Testis (tissue), 2 donors: ENCODE measurements at regions not wholly inside any gene's neighbourhood (a gene's known extent, or its start where the extent isn't known, plus 50 kb on each side); places are given as distances from the start of the nearest gene placed in this dataset.
A peak's percentile ranks its signal among the peaks of the same experiment; 100 is the strongest.
"Not testable (repeated sequence)": the region's sequence is repeated elsewhere in the genome, so short reads cannot be mapped to it uniquely, and the experiment has no call there.

ENCODE experiments used
- DNase-seq: peaks from one replicate; pipeline ENCODE4 v3.0.0-alpha.2; 2019
- H3K27ac ChIP-seq, 2 donors: fragments of 200-600 bp; sonication (generic); one replicate each; pipeline ENCODE4 v1.5.1; 2019
- H3K27me3 ChIP-seq: fragments of 200-600 bp; sonication (generic); one replicate; pipeline ENCODE4 v1.5.1; 2019
- H3K36me3 ChIP-seq: fragments of 200-600 bp; sonication (generic); one replicate; pipeline ENCODE4 v1.5.1; 2017; ENCODE audit warnings: low read depth; ENCODE audit errors: missing control alignments
- H3K4me1 ChIP-seq: fragments of 200-600 bp; sonication (generic); one replicate; pipeline ENCODE4 v1.5.1; 2019
- H3K4me3 ChIP-seq, 2 donors: fragments of 200-600 bp; sonication (generic); one replicate each; pipeline ENCODE4 v1.5.1; 2017 to 2019
- H3K9me3 ChIP-seq: fragments of 200-600 bp; sonication (generic); one replicate; pipeline ENCODE4 v1.5.1; 2017
- CTCF ChIP-seq, 3 experiments: fragments of 450-650 bp in 2 of 3; fragments of 200-600 bp in 1 of 3; sonication (generic) in 1 of 3; IDR thresholded peaks; one replicate each; pipeline ENCODE4 v1.5.1; 2016 to 2019; ENCODE audit warnings: antibody characterized with exemption in 3 of 3, mild to moderate bottlenecking in 2 of 3, moderate library complexity in 1 of 3
- POLR2A ChIP-seq: fragments of 450-650 bp; IDR thresholded peaks from one replicate; pipeline ENCODE4 v1.6.1; 2017; ENCODE audit warnings: antibody characterized with exemption, mild to moderate bottlenecking, moderate library complexity
- WGBS, 2 donors: methylation state at CpG; one replicate each; pipeline ENCODE4 v1.1.5; 2018; 5-methylcytosine and 5-hydroxymethylcytosine counted together
- intact Hi-C: fragments of 100-400 bp; cut with DNase I; formaldehyde crosslinking; loops from one replicate; pipeline ENCODE4 v1.15.1; 2023; ENCODE audit warnings: low total_unique reads

GRCh38 chr5:153275695-153276094 lies 214.8 kb upstream of the GRIA1 start:
- TF ChIP-seq POLR2A: no peak
- no peak for TF ChIP-seq CTCF (IDR thresholded peaks at IDR 0.05)
- Histone ChIP-seq H3K4me3 (no peak overlapping the region), H3K9me3 (no peaks in the 10 kb centered on the region), H3K27ac (no peak overlapping the region), H3K4me1 (no peaks in the 10 kb centered on the region), H3K36me3 (no peaks in the 10 kb centered on the region), H3K27me3 (no peaks in the 10 kb centered on the region)
- intact Hi-C loops: no loop called here
- DNase-seq: no peak
- 53 to 65% methylated on average over 3 of the region's 3 CpGs for WGBS, 2 donors

GRCh38 chr5:153276151-153276550 lies 214.3 kb upstream of the GRIA1 start:
- DNase-seq: peak; percentile 70
- H3K4me3 ChIP-seq: no peak overlapping the region
- H3K36me3 ChIP-seq: no peaks in the 10 kb centered on the region
- intact Hi-C loops: no loop called here
- H3K9me3 ChIP-seq: no peaks in the 10 kb centered on the region
- no peaks in the 10 kb centered on the region for H3K4me1 ChIP-seq
- TF ChIP-seq POLR2A (no peak), CTCF (IDR thresholded peaks at IDR 0.05) (no peak)
- H3K27ac ChIP-seq: no peak overlapping the region
- WGBS, 2 donors: 45 to 50% methylated on average over 4 of the region's 4 CpGs
- H3K27me3 ChIP-seq: no peaks in the 10 kb centered on the region

- H3K27me3 ChIP-seq, H3K36me3 ChIP-seq, DNase-seq, H3K27ac ChIP-seq, H3K4me1 ChIP-seq, H3K9me3 ChIP-seq, H3K4me3 ChIP-seq, intact Hi-C loops: not testable (repeated sequence)
- 90% methylated on average over 6 to 20 of the region's 45 CpGs for WGBS, 2 donors
These were observed 194.1 kb upstream of the GRIA1 start for GRCh38 chr5:153296251-153296844.

- DNase-seq: no peak
- no peaks in the 10 kb centered on the region for H3K36me3 ChIP-seq
- no peaks in the 10 kb centered on the region for H3K27me3 ChIP-seq
- H3K27ac ChIP-seq: no peak overlapping the region
- 39 to 50% methylated on average over 4 of the region's 4 CpGs for WGBS, 2 donors
- H3K4me3 ChIP-seq: no peak overlapping the region
- TF ChIP-seq CTCF (IDR thresholded peaks at IDR 0.05) (no peak), POLR2A (no peak)
- no peaks in the 10 kb centered on the region for H3K9me3 ChIP-seq
- H3K4me1 ChIP-seq: no peaks in the 10 kb centered on the region
- intact Hi-C loops: no loop called here
These were observed 190.6 kb upstream of the GRIA1 start for GRCh38 chr5:153299891-153300290.

GRCh38 chr5:153308282-153308681 lies 182.2 kb upstream of the GRIA1 start:
- intact Hi-C loops: no loop called here
- H3K27me3 ChIP-seq: no peaks in the 10 kb centered on the region
- no peak for DNase-seq
- no peak for TF ChIP-seq POLR2A
- no peak for TF ChIP-seq CTCF (IDR thresholded peaks at IDR 0.05)
- WGBS, 2 donors: 32 to 42% methylated on average over 1 of the region's 1 CpG
- H3K4me1 ChIP-seq: no peaks in the 10 kb centered on the region
- H3K4me3 ChIP-seq: no peak overlapping the region
- no peaks in the 10 kb centered on the region for H3K36me3 ChIP-seq
- no peak overlapping the region for H3K27ac ChIP-seq
- H3K9me3 ChIP-seq: no peaks in the 10 kb centered on the region
